Fibroblast of skin of right biceps (primary cell): ENCODE measurements at regions not wholly inside any gene's neighbourhood (a gene's known extent, or its start where the extent isn't known, plus 50 kb on each side); places are given as distances from the start of the nearest gene placed in this dataset.
A peak's percentile ranks its signal among the peaks of the same experiment; 100 is the strongest.
"Not testable (repeated sequence)": the region's sequence is repeated elsewhere in the genome, so short reads cannot be mapped to it uniquely, and the experiment has no call there.

Source experiments
- DNase-seq: peaks from one replicate; pipeline ENCODE4 v3.0.0-alpha.2; 2013

DNA sequence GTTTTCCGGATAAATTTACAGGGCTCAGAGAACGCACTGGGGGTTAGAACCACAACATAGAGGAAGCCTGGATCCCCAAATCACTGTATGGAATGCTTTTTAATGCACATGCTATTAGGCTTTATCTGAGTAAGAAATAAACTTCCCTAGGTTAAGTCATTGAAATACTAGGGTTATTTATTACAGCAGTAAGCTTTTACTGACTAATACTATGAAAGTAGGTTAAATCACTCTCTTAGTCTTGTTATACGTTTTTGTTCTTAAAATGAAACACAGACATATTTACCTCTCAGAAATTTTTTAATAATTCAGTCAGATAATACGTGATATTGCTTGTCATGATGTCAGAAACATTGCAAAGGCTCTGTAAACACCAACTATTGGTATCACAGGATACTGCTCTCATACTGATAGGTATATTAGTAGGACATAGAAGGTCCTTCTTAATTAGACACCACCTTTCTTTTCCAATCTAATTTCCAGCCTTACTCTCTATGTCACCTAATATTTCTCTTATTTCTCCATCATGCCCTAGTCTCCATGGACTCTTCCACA lies 162.7 kb upstream of the NYAP2 start:
- DNase-seq, result no peak

DNA sequence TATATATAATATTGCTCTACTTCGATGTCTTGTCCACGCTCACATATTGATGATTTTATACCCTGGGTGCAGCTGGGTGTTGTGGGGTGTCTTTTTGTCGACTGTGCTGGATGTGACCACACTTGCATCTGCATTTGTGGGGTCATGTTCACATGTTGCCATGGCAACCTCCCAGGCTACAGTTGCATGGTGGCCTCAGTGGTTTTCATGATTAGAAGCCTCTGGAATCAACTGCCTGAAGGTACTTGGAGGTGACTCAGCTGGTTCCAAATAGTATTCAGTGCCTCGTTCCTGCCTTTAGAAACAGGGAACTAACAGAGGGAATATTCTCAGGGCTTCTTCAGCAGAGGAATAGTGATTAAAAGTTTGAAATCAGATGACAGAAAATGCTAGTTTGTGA lies 166.3 kb upstream of the NYAP2 start:
- peak; percentile 30 for DNase-seq

DNA sequence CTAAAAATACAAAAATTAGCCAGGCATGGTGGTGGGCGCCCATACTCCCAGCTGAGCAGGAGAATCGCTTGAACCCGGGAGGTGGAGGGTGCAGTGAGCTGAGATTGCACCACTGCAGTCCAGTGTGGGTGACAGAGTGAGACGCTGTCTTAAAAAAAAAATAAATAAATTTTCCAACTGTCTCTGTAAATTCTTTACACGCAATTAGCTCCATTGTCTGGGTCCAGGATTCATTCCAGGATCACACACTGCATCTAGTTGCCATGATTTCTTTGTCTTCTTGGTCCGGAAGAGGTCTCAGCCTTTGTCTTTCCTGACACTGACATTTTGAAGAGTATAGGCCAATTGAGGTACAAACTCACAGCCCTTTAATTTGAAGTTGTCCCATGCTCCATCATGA lies 167.6 kb upstream of the NYAP2 start:
- no peak for DNase-seq

DNA sequence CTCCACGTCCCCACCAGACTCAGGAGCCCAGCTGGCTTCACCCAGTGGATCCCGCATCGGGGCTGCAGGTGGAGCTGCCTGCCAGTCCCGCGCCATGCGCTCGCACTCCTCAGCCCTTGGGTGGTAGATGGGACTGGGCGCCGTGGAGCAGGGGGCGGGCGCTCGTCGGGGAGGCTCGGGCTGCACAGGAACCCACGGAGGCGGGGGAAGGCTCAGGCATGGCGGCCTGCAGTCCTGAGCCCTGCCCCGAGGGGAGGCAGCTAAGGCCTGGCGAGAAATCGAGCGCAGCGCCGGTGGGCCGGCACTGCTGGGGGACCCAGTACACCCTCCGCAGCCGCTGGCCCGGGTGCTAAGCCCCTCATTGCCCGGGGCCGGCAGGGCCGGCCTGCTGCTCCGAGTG lies 170.2 kb upstream of the NYAP2 start:
- DNase-seq, result not testable (repeated sequence)

DNA sequence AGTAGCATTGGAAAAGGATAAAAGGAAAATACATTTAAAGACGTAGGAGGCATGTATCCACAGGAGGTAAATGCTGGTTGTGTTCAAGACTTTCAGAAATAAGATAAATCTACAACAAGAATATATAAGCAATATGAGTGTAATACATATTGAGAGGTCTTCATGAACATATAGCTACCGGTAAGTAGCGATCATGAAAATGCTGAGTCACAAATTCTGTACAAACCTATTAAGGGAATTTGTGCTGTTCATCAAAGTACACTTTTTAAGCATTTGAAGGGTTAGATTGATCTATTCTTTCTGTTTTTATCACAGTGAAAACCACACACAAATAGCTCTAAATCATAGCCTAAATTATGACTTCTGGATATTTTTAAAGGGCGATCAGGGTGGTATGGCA lies 173.1 kb upstream of the NYAP2 start:
- no peak for DNase-seq

DNA sequence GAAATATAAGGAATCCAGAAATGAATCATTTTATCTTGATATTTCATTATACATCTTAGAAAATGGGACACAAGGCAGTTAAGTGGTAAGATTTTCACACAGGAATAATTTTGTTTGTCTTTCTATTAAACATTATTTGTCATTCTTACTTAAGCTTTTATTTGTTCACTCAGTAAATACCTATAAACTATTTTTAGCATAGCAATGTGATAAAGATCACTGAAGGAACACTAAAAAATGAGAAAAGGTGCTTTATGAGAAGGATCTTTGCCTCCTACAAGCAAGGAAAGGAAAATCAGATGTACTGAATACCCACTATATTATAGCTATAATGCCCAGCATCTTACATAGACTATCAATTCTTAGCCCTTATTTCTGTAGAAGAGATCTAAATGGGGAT lies 176.2 kb upstream of the NYAP2 start:
- DNase-seq, result no peak

DNA sequence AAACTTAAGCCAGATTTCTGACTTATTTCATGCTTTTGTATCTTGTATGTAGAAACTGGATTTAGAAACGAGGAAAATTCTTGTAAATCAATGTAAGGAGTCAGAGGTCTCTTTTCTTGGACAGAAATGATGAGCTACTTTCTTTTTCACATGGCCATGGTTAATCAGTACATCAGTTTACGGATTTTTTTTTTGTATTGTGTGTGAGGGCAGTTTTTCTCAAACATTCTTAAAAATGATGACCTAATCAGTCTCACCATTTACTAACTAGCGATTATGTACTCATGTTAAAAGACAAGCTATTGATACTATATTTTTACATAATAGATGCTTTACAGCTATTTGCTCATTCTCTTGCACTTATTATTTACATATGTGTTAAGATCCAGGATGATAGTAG lies 165.2 kb upstream of the DOCK10 start:
- DNase-seq, result no peak

DNA sequence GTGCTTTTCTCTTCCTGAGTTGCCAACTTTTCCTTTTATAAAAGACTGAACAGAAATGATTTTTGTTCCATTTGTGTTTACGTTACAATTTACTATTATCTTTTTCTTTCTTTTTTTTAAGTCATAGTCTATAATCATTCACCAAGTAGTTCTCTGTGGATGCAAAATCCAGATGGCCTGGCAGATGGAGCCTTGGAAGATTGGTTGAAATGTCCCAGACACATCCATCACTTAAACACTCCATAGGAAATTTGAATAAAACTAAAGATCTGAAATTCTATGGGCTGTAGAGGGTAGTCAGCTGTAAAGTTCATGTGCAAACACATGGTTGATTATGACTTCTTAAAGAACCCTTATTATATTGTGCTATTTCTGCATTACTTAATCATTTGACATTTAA lies 164.8 kb upstream of the DOCK10 start:
- no peak for DNase-seq

DNA sequence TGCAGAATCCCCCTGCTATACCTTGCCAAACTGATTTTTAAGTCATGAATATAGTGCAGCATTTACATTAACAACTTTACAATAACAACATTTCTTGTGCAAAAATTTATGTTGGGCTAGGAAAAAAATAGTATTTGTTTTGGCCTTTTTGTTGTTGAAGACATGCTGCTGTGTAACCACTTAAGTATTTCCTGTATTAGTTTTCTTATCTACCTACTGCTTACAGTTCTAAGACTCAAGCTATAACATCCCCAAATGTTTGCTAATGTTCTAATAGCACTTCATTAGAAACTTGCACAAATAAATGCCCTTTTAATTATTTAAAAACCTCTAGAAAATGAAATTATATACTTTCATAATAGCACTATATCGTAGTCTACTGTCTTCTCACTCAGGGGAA lies 154.3 kb upstream of the DOCK10 start:
- no peak for DNase-seq

DNA sequence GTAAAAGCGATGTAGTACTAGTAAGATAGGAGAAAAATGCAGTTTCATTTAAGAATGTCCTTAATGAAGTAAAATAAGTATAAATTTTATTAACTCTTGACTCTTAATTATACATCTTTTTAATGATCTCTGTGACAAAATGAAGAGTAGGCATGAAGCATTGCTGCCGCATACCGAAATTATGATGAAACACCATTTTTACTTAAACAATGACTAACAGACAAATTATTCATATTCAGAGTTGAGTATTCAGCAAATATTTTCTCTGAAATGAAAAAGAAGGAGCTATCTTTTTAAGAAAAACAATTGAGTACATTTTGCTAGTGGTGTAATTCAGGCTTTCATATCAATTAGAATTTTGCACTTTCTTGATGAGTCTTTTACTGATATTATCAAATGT lies 150.6 kb upstream of the DOCK10 start:
- DNase-seq, result peak; percentile 42

DNA sequence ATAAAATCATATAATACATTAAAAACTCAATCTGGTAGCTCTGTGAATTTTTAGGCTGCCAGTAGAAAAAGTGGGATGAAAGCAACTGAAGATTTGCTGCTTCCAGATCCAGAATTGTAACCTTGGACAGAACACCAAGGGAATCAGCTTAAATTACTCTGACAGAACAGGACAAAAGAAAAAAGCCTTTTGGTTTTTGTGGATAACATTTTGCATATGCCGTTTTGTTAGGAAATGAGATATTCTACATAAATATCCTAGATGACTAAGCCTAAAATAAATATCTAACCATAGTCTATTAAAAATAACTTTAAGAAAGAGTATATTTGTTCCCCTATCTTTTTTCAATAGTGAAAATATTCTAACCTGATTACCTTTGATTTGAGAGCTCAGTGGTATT lies 148.7 kb upstream of the DOCK10 start:
- no peak for DNase-seq

DNA sequence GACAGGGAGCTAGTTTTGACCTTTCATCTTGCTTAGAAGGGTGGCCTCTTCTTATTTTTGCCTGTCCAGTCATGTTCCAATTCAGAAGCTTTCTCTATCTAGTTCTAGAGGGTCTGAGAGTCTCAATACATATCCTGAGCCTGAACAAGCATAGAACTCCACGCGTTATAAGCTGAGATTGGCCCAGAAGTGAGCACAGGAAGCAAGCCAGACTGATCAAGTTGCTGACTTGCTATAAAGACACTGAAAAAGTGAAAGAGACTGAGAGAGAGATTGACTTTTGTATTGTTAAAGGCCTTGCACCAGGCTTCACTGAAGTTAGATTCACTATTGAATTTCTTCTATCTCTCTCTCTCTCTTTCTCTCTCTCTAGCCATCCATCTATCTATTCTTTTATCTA lies 142.7 kb upstream of the DOCK10 start:
- DNase-seq, result no peak

DNA sequence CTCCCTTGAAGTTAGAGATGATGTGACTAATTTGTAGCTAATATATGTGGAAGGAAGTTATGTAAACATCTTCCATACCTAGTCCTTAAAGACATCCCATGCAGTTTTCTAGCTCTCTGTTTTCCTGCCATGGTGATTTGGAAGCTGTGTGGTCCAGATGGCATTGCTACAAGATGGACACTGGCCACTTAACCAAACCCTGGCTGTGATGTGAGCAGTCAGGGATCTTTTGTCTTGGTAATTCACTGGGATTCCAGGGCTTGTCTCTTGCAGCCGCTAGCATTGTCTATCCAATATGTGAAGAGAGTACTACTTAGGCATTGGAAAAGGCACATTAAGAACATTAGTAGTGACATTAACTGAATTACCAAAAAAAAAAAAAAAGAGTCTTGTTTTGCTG lies 139.9 kb upstream of the DOCK10 start:
- DNase-seq, result no peak

DNA sequence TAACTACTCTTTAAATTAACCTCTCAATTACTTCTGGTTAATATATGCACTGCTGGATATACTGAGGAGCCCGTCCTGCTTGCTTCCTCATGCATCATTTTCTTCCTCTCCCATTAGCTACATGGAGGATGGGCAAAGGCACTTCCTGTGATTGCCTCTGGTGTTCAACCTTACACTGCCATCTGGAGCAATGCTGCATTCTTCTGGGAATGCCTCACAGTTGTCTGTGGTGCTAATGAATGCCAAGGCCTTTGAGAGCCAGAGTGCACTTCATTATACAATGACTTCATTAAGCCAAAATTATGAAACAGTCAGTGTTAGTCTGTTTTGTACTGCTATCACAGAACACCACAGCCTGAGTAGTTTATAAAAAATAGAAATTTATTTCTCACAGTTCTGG lies 134.8 kb upstream of the DOCK10 start:
- DNase-seq, result peak; percentile 73

DNA sequence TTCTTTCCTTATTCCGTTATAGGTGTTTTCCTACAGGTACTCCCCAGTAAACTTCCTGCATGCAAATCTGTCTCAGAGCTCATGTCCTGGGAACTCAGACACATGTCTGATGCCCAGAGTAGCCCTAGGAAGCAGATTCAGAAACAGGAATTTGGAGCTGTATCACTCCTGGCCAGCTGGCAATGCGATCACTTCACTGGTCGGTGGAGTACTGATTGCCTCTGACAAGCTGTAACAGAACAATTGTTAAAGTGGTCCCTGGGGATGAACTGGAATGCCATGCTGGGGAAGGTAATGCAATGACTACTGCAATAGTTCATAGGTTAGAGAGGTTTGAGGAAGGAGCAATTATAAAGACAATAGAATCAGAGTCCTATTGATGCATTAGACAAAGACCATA lies 131.6 kb upstream of the DOCK10 start:
- DNase-seq, result peak; percentile 19

DNA sequence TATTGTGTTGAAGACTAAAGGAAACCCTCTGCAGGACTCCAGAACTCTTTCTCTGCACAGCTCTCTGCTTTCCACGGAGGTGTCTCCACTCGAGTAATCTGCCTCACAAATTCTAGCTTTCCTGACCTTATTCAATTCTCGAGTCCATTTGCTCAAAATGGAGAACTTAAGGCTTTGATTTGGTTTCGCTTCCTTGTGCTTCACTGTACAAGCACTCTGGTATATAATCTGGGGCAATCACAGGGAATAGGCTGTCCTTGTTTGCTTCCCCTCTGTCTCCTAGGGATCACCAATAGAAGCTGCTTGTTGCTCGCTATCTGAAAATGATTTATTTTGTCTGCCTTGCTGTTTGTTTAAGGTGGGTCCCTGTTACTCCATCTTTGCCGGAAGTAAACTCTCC lies 129.1 kb upstream of the DOCK10 start:
- DNase-seq, result no peak

DNA sequence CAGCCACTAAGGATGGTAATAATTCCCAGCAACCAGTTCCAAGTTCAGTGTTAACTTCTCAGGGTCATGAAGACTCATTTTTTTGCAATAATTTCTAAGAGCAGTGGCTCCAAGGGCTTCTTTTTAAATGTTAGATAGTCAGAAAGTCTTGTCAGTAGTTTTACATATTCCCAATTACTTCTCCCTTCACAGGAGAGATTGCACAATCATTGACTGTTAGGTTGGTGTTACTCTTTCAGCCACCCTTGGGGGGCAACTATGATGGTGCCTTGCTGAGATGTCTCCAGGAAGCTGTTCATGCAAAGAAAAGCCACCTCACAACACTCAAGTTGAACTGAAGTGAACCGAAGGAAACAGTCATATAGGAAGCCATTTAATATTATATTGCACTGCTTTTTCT lies 127.9 kb upstream of the DOCK10 start:
- DNase-seq, result no peak

DNA sequence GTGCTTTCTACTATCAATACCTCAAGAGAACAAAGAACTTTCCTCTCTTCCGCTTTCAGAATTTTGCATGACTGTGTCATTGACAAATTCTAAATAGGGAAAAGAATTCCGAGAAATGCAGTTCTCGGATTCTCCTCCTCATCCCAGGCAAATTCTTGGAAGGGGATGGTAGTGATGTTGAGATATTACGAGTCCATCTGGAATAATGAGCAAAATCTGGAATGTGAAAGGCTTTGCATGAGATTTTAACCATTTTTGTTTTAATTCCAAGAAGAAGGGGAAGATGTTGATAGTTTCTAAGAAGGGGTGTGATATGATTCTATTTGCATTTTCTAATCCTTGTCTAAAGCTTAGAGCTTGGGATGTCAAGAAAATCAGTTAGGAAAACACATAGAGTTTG lies 127.1 kb upstream of the DOCK10 start:
- no peak for DNase-seq

DNA sequence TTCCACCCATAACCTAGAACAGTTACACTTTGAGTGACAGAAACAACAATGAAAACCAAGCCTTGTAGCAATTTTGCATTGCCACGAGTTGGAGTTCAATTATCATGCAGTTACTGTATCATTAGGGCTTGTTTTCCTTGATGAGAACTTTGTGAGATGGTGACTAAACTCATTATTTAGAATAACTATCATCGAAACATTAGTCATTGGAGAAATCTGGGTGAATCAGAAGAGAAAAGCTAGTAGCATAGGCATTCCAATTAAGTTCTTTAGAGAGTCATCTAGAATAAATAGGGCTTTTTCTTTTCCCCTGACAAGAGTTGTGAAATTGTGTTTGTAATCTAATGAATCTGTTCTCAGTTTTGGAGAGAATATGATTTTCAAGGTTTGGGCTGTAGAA lies 122.8 kb upstream of the DOCK10 start:
- DNase-seq, result peak; percentile 85

DNA sequence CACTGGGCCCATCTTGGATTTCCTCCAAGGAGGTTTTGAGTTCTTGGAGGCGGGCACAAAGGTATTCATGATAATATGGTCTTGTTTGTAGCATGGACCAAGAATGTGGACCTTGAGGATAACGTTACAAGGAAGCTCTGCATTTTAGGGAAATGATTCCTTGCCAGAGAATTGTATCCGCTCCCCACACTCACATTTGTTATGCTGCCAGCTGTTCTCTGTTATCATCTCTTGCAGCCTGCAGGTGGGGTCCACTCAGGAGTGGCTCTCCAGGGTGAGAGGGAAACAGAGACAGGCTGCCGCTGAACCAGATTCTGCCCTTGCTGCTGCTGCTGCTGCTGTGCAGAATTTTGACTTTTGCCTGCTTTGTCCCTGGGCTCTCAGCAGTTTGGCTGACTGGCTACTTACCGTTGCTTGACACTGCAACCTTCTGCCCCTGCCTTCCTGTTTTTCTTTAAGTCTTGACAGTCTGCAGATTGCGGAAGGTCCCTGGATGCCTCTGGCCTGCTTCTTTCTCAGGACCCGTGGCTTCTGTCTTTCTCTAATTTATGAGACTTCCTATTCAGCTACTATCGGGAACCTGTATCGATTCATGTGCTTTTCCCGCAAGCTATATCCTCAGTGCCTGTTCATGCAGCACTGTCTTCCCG lies 122.3 kb upstream of the DOCK10 start:
- peak; percentile 21 for DNase-seq

DNA sequence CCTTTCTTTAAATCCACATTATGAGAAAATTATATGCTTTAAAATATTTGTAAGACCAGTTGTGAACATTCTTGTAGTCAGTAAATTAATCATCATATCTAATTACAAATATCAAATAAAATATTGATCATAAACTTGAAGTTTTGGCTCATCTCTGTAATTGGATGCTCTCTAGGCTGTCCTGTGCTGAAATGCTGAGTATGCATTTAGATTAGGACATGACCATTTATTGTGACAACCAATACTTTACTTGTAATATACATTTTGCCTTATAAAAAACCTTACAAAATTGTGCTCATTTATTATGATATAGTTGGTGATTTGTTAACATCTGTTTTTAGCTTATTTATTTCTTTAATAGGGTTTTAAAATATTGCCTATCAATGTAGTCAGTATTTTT lies 116.1 kb upstream of the DOCK10 start:
- DNase-seq, result no peak

DNA sequence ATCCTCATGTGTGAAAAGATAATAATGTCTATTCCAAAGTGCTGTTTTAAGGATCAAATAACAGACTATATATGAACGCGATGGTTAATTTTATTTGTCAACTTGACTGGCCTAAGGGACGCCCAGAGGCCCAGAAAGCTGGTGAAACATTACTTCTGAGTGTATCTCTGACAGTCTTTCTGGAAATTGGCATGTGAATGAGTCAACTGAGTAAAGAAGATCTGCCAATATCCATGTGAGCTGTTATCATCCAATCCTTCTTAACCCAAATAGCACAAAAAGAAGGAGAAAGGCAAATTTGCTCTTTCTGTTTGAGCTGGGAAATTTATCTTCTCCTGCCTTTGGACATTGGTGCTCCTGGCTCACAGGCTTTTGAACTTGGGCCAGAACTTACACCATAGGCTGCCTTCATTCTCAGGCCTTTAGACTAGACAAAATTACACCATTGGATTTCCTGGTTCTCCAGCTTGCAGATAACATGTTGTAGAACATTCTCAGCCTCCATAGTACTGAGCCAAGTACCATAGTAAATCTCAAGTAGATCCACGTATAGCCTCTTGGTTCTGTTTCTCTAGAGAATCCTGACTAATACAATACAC lies 114.7 kb upstream of the DOCK10 start:
- no peak for DNase-seq

DNA sequence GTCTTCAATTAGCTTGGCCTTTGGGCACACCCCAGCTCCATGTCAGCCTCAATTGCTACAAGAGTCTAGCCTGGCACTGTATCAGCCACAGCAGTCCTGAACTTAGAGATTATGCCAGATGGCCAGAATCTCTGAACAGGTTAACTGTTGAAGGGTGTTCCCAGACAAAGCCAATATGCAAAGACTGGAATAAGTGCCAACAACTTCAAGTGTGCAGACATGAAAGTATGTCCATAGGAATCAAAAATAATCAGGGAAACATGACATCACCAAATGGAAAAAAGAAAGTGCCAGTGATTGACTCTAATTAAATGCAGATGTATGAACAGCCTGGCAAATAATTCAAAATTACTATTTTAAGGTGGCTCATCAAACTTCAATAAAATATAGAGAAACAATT lies 98.5 kb upstream of the DOCK10 start:
- DNase-seq, result no peak

DNA sequence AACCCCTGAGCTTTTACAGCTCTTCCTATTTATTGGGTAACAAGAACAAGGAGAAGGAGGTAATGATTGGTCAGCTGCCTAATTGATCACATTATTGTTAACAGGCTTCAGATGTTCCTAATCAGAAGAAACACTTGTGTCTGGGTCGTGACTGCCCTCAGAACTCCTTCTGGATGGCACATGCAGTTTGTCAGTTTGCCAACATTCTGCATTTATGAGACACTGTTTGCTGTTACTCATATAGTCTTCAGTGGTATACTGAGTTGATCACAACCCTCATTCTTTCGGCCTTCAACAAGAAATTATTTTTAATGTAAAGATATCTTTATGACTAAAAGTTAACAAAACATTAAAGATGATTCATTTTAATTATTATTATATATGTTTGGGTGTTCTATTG lies 95.7 kb upstream of the DOCK10 start:
- DNase-seq, result peak; percentile 50

DNA sequence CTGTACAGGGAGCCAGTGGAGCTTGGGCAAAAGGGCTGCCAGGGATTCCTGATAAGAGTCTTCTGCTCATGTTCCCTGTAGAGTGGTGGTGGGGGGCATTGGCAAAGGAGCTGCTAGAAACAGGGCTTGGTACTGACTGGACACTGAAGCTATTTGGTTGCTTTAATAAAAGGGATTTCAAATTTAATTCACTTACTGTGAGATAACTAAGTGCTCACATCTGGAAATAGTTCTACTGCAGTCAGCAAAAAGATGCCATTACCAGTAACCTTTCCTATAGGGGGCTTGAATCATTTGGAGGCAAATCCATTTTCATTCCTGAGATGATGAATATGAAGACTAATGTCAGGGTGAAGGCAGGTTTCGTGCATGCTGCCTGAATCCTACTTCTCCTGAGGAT lies 94.3 kb upstream of the DOCK10 start:
- DNase-seq, result no peak
